ENCODE measurements at regions not wholly inside any gene's neighbourhood (a gene's known extent, or its start where the extent isn't known, plus 50 kb on each side); places are given as distances from the start of the nearest gene placed in this dataset.
"Not testable (repeated sequence)": the region's sequence is repeated elsewhere in the genome, so short reads cannot be mapped to it uniquely, and the experiment has no call there.

DNA sequence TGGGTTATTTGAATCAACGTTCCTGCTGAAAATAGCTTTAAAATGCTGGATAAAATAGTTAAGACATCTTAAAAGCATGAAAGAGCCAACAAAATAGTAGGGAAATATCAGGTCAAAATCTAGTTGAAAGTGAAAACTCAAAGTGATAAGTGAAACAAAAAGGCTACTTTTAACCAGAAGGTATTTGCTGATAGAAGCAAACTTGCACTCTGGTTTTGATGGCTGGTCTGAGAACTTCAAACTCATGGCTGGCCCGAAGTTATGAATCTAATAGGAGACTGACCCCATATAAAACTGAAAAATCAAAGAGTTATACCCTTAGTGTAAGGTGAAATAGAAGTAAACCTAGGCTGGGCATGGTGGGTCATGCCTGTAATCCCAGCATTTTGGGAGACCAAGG, 66.3 kb upstream of the HOXC13 start:
- H3K4me2 ChIP-seq (replicated peaks; ENCODE audit: low read depth, low read length, poor library complexity, severe bottlenecking) = no peak overlapping the region
- Mint-ChIP-seq H3K4me3 (no peak overlapping the region), H3K27ac (no peak overlapping the region), H3K27me3 (peaks cover 16% of the 10 kb centered on the region), H3K9me3 (ENCODE audit: insufficient read depth) (no peaks in the 10 kb centered on the region), H3K4me1 (no peaks in the 10 kb centered on the region)
- WGBS (ENCODE audit: insufficient coverage) = 89% methylated on average over 1 of the region's 2 CpGs
- peaks cover 0 to 10% (median 5%) of the 10 kb centered on the region in 4 experiments for H3K27me3 ChIP-seq (replicated peaks in 1 of 4; ENCODE audit: control extremely low read depth in 1 of 4, control insufficient read depth in 3 of 4, insufficient read depth in 4 of 4, low read length in 3 of 4)
- ChIA-PET POLR2A (no interaction called here), CTCF (no interaction called here)
- intact Hi-C loops (cut with micrococcal nuclease) = no loop called here
- no peak for TF ChIP-seq CTCF (IDR thresholded peaks at IDR 0.05)
- no peak for TF ChIP-seq EZH2 (IDR thresholded peaks at IDR 0.05; ENCODE audit: borderline replicate concordance, insufficient read depth, low read depth, low read length, poor library complexity, severe bottlenecking)
- H3K79me2 ChIP-seq (ENCODE audit: control insufficient read depth, insufficient read depth, low read length) = no peaks in the 10 kb centered on the region
- no peak overlapping the region for H3K4me3 ChIP-seq (ENCODE audit: control extremely low read depth in 1 of 5, extremely low read depth in 1 of 5, insufficient read depth in 1 of 5, low read depth in 2 of 5, low read length in 4 of 5)
- H3K9me3 ChIP-seq (ENCODE audit: control extremely low read depth in 1 of 3, control insufficient read depth in 2 of 3, insufficient read depth in 1 of 3, low read length in 2 of 3) = peaks cover 0 to 3% (median 0%) of the 10 kb centered on the region in 3 donors
- ATAC-seq (ENCODE audit: low read depth) (no peak), DNase-seq (no peak)
- no peak overlapping the region for H3K9ac ChIP-seq (ENCODE audit: low read length)
- no peaks in the 10 kb centered on the region for H4K20me1 ChIP-seq (ENCODE audit: control insufficient read depth, insufficient read depth, low read length, poor library complexity, severe bottlenecking)
- no peaks in the 10 kb centered on the region for H3K4me1 ChIP-seq (ENCODE audit: control insufficient read depth in 2 of 2, insufficient read depth in 2 of 2, low read length in 2 of 2)
- no peak overlapping the region for H3K27ac ChIP-seq (ENCODE audit: low read length in 2 of 2)
- H2AFZ ChIP-seq (ENCODE audit: insufficient read depth, low read depth, low read length, poor library complexity, severe bottlenecking) = no peak overlapping the region
- H3K36me3 ChIP-seq (replicated peaks in 1 of 2; ENCODE audit: control extremely low read depth in 1 of 2, control insufficient read depth in 1 of 2, extremely low read depth in 1 of 2, insufficient read depth in 2 of 2, low read length in 1 of 2) = no peaks in the 10 kb centered on the region

DNA sequence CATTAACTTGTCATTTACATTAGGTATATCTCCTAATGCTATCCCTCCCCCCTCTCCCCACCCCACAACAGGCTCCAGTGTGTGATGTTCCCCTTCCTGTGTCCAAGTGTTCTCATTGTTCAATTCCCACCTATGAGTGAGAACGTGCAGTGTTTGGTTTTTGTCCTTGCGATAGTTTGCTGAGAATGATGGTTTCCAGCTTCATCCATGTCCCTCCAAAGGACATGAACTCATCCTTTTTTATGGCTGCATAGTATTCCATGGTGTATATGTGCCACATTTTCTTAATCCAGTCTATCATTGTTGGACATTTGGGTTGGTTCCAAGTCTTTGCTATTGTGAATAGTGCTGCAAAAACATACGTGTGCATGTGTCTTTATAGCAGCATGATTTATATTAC, 60.7 kb upstream of the HOXC13 start:
- H3K27me3 Mint-ChIP-seq = peaks cover 14% of the 10 kb centered on the region
- no CpG with 5 or more reads among the region's 3 CpGs for WGBS (ENCODE audit: insufficient coverage)
- H3K9me3 Mint-ChIP-seq (ENCODE audit: insufficient read depth); POLR2A ChIA-PET; H3K4me2 ChIP-seq (replicated peaks; ENCODE audit: low read depth, low read length, poor library complexity, severe bottlenecking); H3K27me3 ChIP-seq (replicated peaks in 1 of 4; ENCODE audit: control extremely low read depth in 1 of 4, control insufficient read depth in 3 of 4, insufficient read depth in 4 of 4, low read length in 3 of 4); ATAC-seq (ENCODE audit: low read depth); intact Hi-C loops (cut with micrococcal nuclease); DNase-seq; H3K27ac Mint-ChIP-seq; H3K36me3 ChIP-seq (replicated peaks in 1 of 2; ENCODE audit: control extremely low read depth in 1 of 2, control insufficient read depth in 1 of 2, extremely low read depth in 1 of 2, insufficient read depth in 2 of 2, low read length in 1 of 2); CTCF ChIA-PET; H3K4me1 ChIP-seq (ENCODE audit: control insufficient read depth in 2 of 2, insufficient read depth in 2 of 2, low read length in 2 of 2); H2AFZ ChIP-seq (ENCODE audit: insufficient read depth, low read depth, low read length, poor library complexity, severe bottlenecking); H3K79me2 ChIP-seq (ENCODE audit: control insufficient read depth, insufficient read depth, low read length); H3K4me3 Mint-ChIP-seq; H3K9ac ChIP-seq (ENCODE audit: low read length); H3K9me3 ChIP-seq (ENCODE audit: control extremely low read depth in 1 of 3, control insufficient read depth in 2 of 3, insufficient read depth in 1 of 3, low read length in 2 of 3); H3K4me3 ChIP-seq (ENCODE audit: control extremely low read depth in 1 of 5, extremely low read depth in 1 of 5, insufficient read depth in 1 of 5, low read depth in 2 of 5, low read length in 4 of 5); H3K4me1 Mint-ChIP-seq; H3K27ac ChIP-seq (ENCODE audit: low read length in 2 of 2); H4K20me1 ChIP-seq (ENCODE audit: control insufficient read depth, insufficient read depth, low read length, poor library complexity, severe bottlenecking): not testable (repeated sequence)
